WTC11 (cell line): ENCODE measurements at regions not wholly inside any gene's neighbourhood (a gene's known extent, or its start where the extent isn't known, plus 50 kb on each side); places are given as distances from the start of the nearest gene placed in this dataset.

Experiments
- ATAC-seq: fragments of 200-7000 bp; cut with Tn5 transposase; 2 replicates; pipeline ENCODE4 v1.10.0; 2021; ENCODE audit warnings: mild to moderate bottlenecking, moderate library complexity
- CTCF ChIA-PET: fragments of 300-600 bp; sonication (Branson Sonifier 250); formaldehyde crosslinking; loops from one replicate; lab custom pipeline; 2021; ENCODE audit warnings: antibody characterized with exemption; lab: Charles Lee
- POLR2A ChIA-PET: fragments of 350-600 bp; sonication (Branson Sonifier 250); formaldehyde crosslinking; loops from one replicate; lab custom pipeline; 2021; ENCODE audit warnings: antibody characterized with exemption; lab: Charles Lee
- DNase-seq: peaks from one replicate; pipeline ENCODE4 v3.0.0; 2021; ENCODE audit warnings: low spot score
- H3K27ac Mint-ChIP-seq: 2 replicates; pipeline ENCODE4 v1.8.0; 2021; ENCODE audit warnings: mixed read lengths
- H3K27me3 Mint-ChIP-seq: 2 replicates; pipeline ENCODE4 v1.8.0; 2021; ENCODE audit warnings: low read depth, mild to moderate bottlenecking, moderate library complexity, mixed read lengths
- H3K36me3 Mint-ChIP-seq: 2 replicates; pipeline ENCODE4 v1.8.0; 2021; ENCODE audit warnings: mixed read lengths
- H3K4me1 Mint-ChIP-seq: 2 replicates; pipeline ENCODE4 v1.8.0; 2022; ENCODE audit warnings: mixed read lengths
- H3K4me3 Mint-ChIP-seq: 2 replicates; pipeline ENCODE4 v1.8.0; 2021; ENCODE audit warnings: mild to moderate bottlenecking, moderate library complexity, mixed read lengths
- H3K9me3 Mint-ChIP-seq: 2 replicates; pipeline ENCODE4 v1.8.0; 2021; ENCODE audit warnings: mixed read lengths
- AFF4 ChIP-seq: sonication (generic); formaldehyde crosslinking; IDR thresholded peaks from 2 replicates; pipeline ENCODE4 v1.8.1; 2023; ENCODE audit warnings: mild to moderate bottlenecking, missing genetic modification reagents, borderline replicate concordance
- AR ChIP-seq: fragments of 250-450 bp; sonication (Bioruptor Pico); IDR thresholded peaks from 2 replicates; pipeline ENCODE4 v1.9.0; 2021; ENCODE audit warnings: mild to moderate bottlenecking
- CREB1 ChIP-seq: sonication (generic); formaldehyde crosslinking; IDR thresholded peaks from 2 replicates; pipeline ENCODE4 v1.8.0; 2023; ENCODE audit warnings: mild to moderate bottlenecking, missing genetic modification reagents
- FOXJ3 ChIP-seq: sonication (generic); formaldehyde crosslinking; IDR thresholded peaks from 2 replicates; pipeline ENCODE4 v1.9.0; 2021; ENCODE audit warnings: missing genetic modification reagents, mild to moderate bottlenecking, borderline replicate concordance
- HMGA2 ChIP-seq: fragments of 250-450 bp; sonication (Bioruptor Pico); IDR thresholded peaks from 2 replicates; pipeline ENCODE4 v1.4.0; 2021; ENCODE audit warnings: mild to moderate bottlenecking, moderate library complexity
- IRF2 ChIP-seq: sonication (generic); formaldehyde crosslinking; IDR thresholded peaks from 2 replicates; pipeline ENCODE4 v1.8.0; 2022; ENCODE audit warnings: low read depth, missing genetic modification reagents, borderline replicate concordance
- JAZF1 ChIP-seq: fragments of 250-450 bp; sonication (Bioruptor Pico); IDR thresholded peaks from 2 replicates; pipeline ENCODE4 v1.9.0; 2021; ENCODE audit warnings: moderate library complexity, mild to moderate bottlenecking, inconsistent platforms
- JUN ChIP-seq: sonication (generic); formaldehyde crosslinking; IDR thresholded peaks from 2 replicates; pipeline ENCODE4 v1.8.0; 2023; ENCODE audit warnings: mild to moderate bottlenecking, missing genetic modification reagents
- KAT7 ChIP-seq: sonication (generic); formaldehyde crosslinking; IDR thresholded peaks from 2 replicates; pipeline ENCODE4 v1.8.1; 2023; ENCODE audit warnings: missing genetic modification reagents, mild to moderate bottlenecking, borderline replicate concordance
- MXD4 ChIP-seq: fragments of 250-450 bp; sonication (Bioruptor Pico); IDR thresholded peaks from 2 replicates; pipeline ENCODE4 v1.8.0; 2021; ENCODE audit warnings: mild to moderate bottlenecking, moderate library complexity, borderline replicate concordance
- MYBL2 ChIP-seq: sonication (generic); formaldehyde crosslinking; IDR thresholded peaks from 2 replicates; pipeline ENCODE4 v1.8.1; 2023; ENCODE audit warnings: mild to moderate bottlenecking, moderate library complexity, missing genetic modification reagents
- NFATC4 ChIP-seq: fragments of 250-450 bp; sonication (Bioruptor Pico); IDR thresholded peaks from 2 replicates; pipeline ENCODE4 v1.9.0; 2021; ENCODE audit warnings: mild to moderate bottlenecking
- NFE2L1 ChIP-seq: sonication (generic); formaldehyde crosslinking; IDR thresholded peaks from 2 replicates; pipeline ENCODE4 v1.8.1; 2023; ENCODE audit warnings: missing genetic modification reagents
- NR3C1 ChIP-seq: sonication (generic); formaldehyde crosslinking; conservative IDR thresholded peaks from 2 replicates; pipeline ENCODE4 v1.8.1; 2023; ENCODE audit warnings: low read depth, mild to moderate bottlenecking, missing genetic modification reagents
- RELA ChIP-seq: sonication (generic); formaldehyde crosslinking; IDR thresholded peaks from 2 replicates; pipeline ENCODE4 v1.8.1; 2022; ENCODE audit warnings: missing genetic modification reagents, mild to moderate bottlenecking, borderline replicate concordance
- SMAD4 ChIP-seq: sonication (generic); formaldehyde crosslinking; IDR thresholded peaks from 2 replicates; pipeline ENCODE4 v1.8.0; 2022; ENCODE audit warnings: mild to moderate bottlenecking, missing genetic modification reagents
- SP1 ChIP-seq: sonication (generic); formaldehyde crosslinking; conservative IDR thresholded peaks from 2 replicates; pipeline ENCODE4 v1.8.1; 2022; ENCODE audit warnings: missing genetic modification reagents
- TEAD4 ChIP-seq: sonication (generic); formaldehyde crosslinking; IDR thresholded peaks from 2 replicates; pipeline ENCODE4 v1.8.0; 2022; ENCODE audit warnings: mild to moderate bottlenecking, missing genetic modification reagents
- ZNF121 ChIP-seq: sonication (generic); formaldehyde crosslinking; IDR thresholded peaks from 2 replicates; pipeline ENCODE4 v1.8.0; 2023; ENCODE audit warnings: missing genetic modification reagents
- ZNF219 ChIP-seq: sonication (generic); formaldehyde crosslinking; IDR thresholded peaks from 2 replicates; pipeline ENCODE4 v1.8.0; 2023; ENCODE audit warnings: missing genetic modification reagents, mild to moderate bottlenecking, borderline replicate concordance
- ZNF232 ChIP-seq: sonication (generic); formaldehyde crosslinking; IDR thresholded peaks from 2 replicates; pipeline ENCODE4 v1.8.0; 2022; ENCODE audit warnings: mild to moderate bottlenecking, missing genetic modification reagents
- ZNF263 ChIP-seq: sonication (generic); formaldehyde crosslinking; IDR thresholded peaks from 2 replicates; pipeline ENCODE4 v1.8.1; 2022; ENCODE audit warnings: low read depth, mild to moderate bottlenecking, moderate library complexity, missing genetic modification reagents
- ZNF396 ChIP-seq: fragments of 250-450 bp; sonication (Bioruptor Pico); IDR thresholded peaks from 2 replicates; pipeline ENCODE4 v1.8.0; 2021; ENCODE audit warnings: mild to moderate bottlenecking, moderate library complexity, borderline replicate concordance
- ZNF416 ChIP-seq: fragments of 250-450 bp; sonication (Bioruptor Pico); IDR thresholded peaks from 2 replicates; pipeline ENCODE4 v1.9.0; 2021; ENCODE audit warnings: mild to moderate bottlenecking, inconsistent platforms
- ZNF423 ChIP-seq: fragments of 250-450 bp; sonication (Bioruptor Pico); IDR thresholded peaks from 2 replicates; pipeline ENCODE4 v2.1.2; 2022; ENCODE audit warnings: mild to moderate bottlenecking, moderate library complexity
- ZNF425 ChIP-seq: fragments of 250-450 bp; sonication (Bioruptor Pico); conservative IDR thresholded peaks from 2 replicates; pipeline ENCODE4 v1.9.0; 2021; ENCODE audit warnings: mild to moderate bottlenecking
- TF ChIP-seq, protein P1 (sequence below): sonication (generic); formaldehyde crosslinking; IDR thresholded peaks from 2 replicates; pipeline ENCODE4 v1.8.0; 2023; ENCODE audit warnings: missing genetic modification reagents
- TF ChIP-seq, protein P2 (sequence below): sonication (generic); formaldehyde crosslinking; IDR thresholded peaks from 2 replicates; pipeline ENCODE4 v1.8.1; 2022; ENCODE audit warnings: mild to moderate bottlenecking, missing genetic modification reagents, moderate library complexity, borderline replicate concordance

DNA sequence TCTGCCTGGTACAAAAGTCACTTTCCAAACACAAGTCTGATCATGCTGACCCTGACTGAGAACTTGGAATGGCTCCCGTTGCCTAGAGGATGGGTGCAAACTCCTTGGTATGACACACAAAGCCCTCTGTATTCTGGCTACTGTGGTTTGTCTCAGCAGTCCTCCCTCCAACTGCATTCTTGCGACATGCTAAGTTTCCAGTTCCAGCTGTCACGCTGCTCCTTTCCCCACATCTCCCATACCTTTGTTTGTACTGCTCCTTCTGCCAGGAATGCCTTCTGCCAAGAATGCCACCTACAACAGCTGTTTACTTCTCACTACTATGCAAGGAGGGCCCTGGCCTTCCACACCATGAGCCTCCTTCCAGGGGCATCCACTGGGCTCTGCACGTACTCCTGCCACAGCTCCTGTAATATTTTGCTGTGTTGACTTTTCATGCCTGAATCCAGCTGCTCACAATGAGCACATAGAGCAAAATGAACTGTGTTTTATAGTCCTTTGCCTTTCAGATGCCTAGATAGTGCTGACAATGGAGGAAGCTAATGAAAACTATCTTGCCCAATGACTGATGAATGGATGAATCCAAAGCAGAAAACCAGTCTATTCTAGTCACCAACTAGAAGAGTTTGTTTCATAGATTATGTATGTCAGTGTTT, 543.7 kb downstream of the EFNB2 start:
- TF ChIP-seq ZNF219 (CRISPR knock-in tag) (no peak), ZNF121 (CRISPR knock-in tag) (no peak), SP1 (CRISPR knock-in tag) (no peak), ZNF416 (CRISPR knock-in tag) (no peak), ZNF425 (CRISPR knock-in tag) (no peak), JAZF1 (no peak), NR3C1 (CRISPR knock-in tag) (no peak), MXD4 (CRISPR knock-in tag) (no peak), ZNF423 (CRISPR knock-in tag) (no peak), CREB1 (CRISPR knock-in tag) (no peak), ZNF396 (CRISPR knock-in tag) (no peak), TEAD4 (CRISPR knock-in tag) (no peak), FOXJ3 (CRISPR knock-in tag) (no peak), NFATC4 (CRISPR knock-in tag) (no peak)
- Mint-ChIP-seq H3K36me3 (no peaks in the 10 kb centered on the region), H3K4me3 (no peak overlapping the region), H3K4me1 (no peaks in the 10 kb centered on the region), H3K27ac (no peak overlapping the region), H3K9me3 (no peaks in the 10 kb centered on the region), H3K27me3 (no peaks in the 10 kb centered on the region)
- ChIA-PET CTCF (no interaction called here), POLR2A (no interaction called here)
- ATAC-seq (no peak), DNase-seq (no peak)

- Mint-ChIP-seq H3K36me3 (no peaks in the 10 kb centered on the region), H3K9me3 (no peaks in the 10 kb centered on the region), H3K4me1 (no peaks in the 10 kb centered on the region), H3K27me3 (no peaks in the 10 kb centered on the region), H3K27ac (no peak overlapping the region), H3K4me3 (no peak overlapping the region)
- no peak for DNase-seq
- CTCF ChIA-PET, result no interaction called here
- no peak for ATAC-seq
- POLR2A ChIA-PET, result no interaction called here
- TF ChIP-seq IRF2 (CRISPR knock-in tag) (no peak), JUN (CRISPR knock-in tag) (no peak), RELA (CRISPR knock-in tag) (no peak), ZNF232 (CRISPR knock-in tag) (no peak), NFE2L1 (CRISPR knock-in tag) (no peak), HMGA2 (no peak), AFF4 (CRISPR knock-in tag) (no peak), NFATC4 (CRISPR knock-in tag) (no peak), MYBL2 (no peak), AR (CRISPR knock-in tag) (no peak), ZNF263 (CRISPR knock-in tag) (no peak), KAT7 (CRISPR knock-in tag) (no peak), SMAD4 (CRISPR knock-in tag) (no peak)
- TF ChIP-seq, protein P1, sequence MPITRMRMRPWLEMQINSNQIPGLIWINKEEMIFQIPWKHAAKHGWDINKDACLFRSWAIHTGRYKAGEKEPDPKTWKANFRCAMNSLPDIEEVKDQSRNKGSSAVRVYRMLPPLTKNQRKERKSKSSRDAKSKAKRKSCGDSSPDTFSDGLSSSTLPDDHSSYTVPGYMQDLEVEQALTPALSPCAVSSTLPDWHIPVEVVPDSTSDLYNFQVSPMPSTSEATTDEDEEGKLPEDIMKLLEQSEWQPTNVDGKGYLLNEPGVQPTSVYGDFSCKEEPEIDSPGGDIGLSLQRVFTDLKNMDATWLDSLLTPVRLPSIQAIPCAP (CRISPR knock-in tag), result no peak
- TF ChIP-seq, protein P2, sequence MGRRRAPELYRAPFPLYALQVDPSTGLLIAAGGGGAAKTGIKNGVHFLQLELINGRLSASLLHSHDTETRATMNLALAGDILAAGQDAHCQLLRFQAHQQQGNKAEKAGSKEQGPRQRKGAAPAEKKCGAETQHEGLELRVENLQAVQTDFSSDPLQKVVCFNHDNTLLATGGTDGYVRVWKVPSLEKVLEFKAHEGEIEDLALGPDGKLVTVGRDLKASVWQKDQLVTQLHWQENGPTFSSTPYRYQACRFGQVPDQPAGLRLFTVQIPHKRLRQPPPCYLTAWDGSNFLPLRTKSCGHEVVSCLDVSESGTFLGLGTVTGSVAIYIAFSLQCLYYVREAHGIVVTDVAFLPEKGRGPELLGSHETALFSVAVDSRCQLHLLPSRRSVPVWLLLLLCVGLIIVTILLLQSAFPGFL (CRISPR knock-in tag), result no peak
Measured at GRCh38 chr13:105991131-105991530, 544.3 kb downstream of the EFNB2 start.
